ENCODE measurements at regions not wholly inside any gene's neighbourhood (a gene's known extent, or its start where the extent isn't known, plus 50 kb on each side); places are given as distances from the start of the nearest gene placed in this dataset.

- Histone ChIP-seq H3K4me1 (ENCODE audit: low read depth) (no peaks in the 10 kb centered on the region), H3K36me3 (ENCODE audit: low read depth) (no peaks in the 10 kb centered on the region), H3K4me3 (no peak overlapping the region), H3K9me3 (no peaks in the 10 kb centered on the region)
- no peak for TF ChIP-seq CTCF (IDR thresholded peaks at IDR 0.05)
- intact Hi-C loops (cut with DNase I, micrococcal nuclease): no loop called here
- DNase-seq (no peak), ATAC-seq (no peak)
These were observed 162.5 kb downstream of the OLFM4 start for GRCh38 chr13:53191091-53191490.

GRCh38 chr13:53197424-53197823 is 168.8 kb downstream of the OLFM4 start:
- intact Hi-C loops (cut with DNase I, micrococcal nuclease): no loop called here
- no peaks in the 10 kb centered on the region for H3K4me1 ChIP-seq (ENCODE audit: low read depth)
- no peaks in the 10 kb centered on the region for H3K36me3 ChIP-seq (ENCODE audit: low read depth)
- DNase-seq (no peak), ATAC-seq (no peak)
- H3K4me3 ChIP-seq: no peak overlapping the region
- no peak for TF ChIP-seq CTCF (IDR thresholded peaks at IDR 0.05)
- no peaks in the 10 kb centered on the region for H3K9me3 ChIP-seq

GRCh38 chr13:53198017-53198416 is 169.4 kb downstream of the OLFM4 start:
- Histone ChIP-seq H3K9me3 (no peaks in the 10 kb centered on the region), H3K36me3 (ENCODE audit: low read depth) (no peaks in the 10 kb centered on the region), H3K4me3 (no peak overlapping the region), H3K4me1 (ENCODE audit: low read depth) (no peaks in the 10 kb centered on the region)
- no peak for DNase-seq
- no peak for TF ChIP-seq CTCF (IDR thresholded peaks at IDR 0.05)
- no peak for ATAC-seq
- intact Hi-C loops (cut with DNase I, micrococcal nuclease): no loop called here

GRCh38 chr13:53198736-53199135 is 170.1 kb downstream of the OLFM4 start:
- no peak for TF ChIP-seq CTCF (IDR thresholded peaks at IDR 0.05)
- H3K9me3 ChIP-seq: no peaks in the 10 kb centered on the region
- intact Hi-C loops (cut with DNase I, micrococcal nuclease): no loop called here
- H3K4me1 ChIP-seq (ENCODE audit: low read depth): no peaks in the 10 kb centered on the region
- H3K4me3 ChIP-seq: no peak overlapping the region
- H3K36me3 ChIP-seq (ENCODE audit: low read depth): no peaks in the 10 kb centered on the region
- DNase-seq (no peak), ATAC-seq (no peak)

GRCh38 chr13:53200075-53200474 is 171.5 kb downstream of the OLFM4 start:
- no peaks in the 10 kb centered on the region for H3K9me3 ChIP-seq
- no peaks in the 10 kb centered on the region for H3K4me1 ChIP-seq (ENCODE audit: low read depth)
- DNase-seq: peak in 1 of 3 donors; percentile 46
- ATAC-seq: no peak
- intact Hi-C loops (cut with DNase I, micrococcal nuclease): no loop called here
- no peaks in the 10 kb centered on the region for H3K36me3 ChIP-seq (ENCODE audit: low read depth)
- no peak for TF ChIP-seq CTCF (IDR thresholded peaks at IDR 0.05)
- no peak overlapping the region for H3K4me3 ChIP-seq
